HG03469 (cell line): ENCODE measurements at regions not wholly inside any gene's neighbourhood (a gene's known extent, or its start where the extent isn't known, plus 50 kb on each side); places are given as distances from the start of the nearest gene placed in this dataset.
"Not testable (repeated sequence)": the region's sequence is repeated elsewhere in the genome, so short reads cannot be mapped to it uniquely, and the experiment has no call there.

Source experiments
- ATAC-seq: cut with Tn5 transposase; IDR thresholded peaks from one replicate; pipeline ENCODE4 v1.9.1; 2021; ENCODE audit warnings: mild to moderate bottlenecking, moderate library complexity, moderate number of reproducible peaks; ENCODE audit not compliant: unreplicated experiment

DNA sequence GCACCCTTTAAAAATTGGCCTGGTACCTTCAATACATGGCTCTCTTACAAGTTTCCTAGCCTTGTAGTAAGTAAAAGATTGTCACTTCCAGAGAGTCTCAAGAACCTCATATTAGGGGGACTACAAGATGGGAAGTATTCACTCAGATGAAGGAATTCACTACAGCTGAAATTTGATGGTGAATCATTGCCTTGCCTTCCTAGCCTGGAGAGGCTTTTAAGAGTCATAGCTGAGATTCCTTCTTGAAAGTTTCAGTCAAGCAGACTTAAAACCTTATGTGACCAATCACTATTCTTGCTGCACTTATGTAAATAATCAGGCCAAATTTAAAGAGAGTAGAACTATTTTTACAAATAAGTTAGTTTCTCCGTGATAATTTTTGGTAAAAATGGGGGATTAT, 451.6 kb downstream of the TRHDE start:
- ATAC-seq: no peak

DNA sequence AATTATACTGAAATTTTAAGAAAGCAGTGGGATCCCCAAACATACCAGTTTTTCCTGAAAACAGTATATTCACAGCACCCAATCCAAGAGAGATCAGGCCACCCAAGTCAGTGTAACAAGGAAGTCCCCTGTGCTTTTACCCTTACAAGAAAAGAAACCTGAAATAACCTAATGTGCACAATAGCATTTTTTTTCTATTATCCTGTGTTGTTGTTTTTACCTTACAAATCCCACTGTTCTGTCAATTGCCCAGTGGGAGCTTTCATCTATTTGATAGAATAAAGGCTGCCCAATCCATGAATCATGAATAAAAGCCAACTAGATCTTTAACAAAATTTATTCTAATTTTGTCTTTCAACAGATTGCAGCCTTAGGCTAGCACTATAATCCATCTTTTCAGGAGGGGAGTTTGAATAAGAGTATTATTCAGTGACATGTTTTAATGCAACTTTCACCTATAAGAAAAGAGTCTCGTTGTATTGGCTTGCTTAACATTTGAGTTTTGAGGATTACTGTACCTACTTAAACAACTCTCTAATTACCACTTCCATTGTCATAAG, 457.4 kb downstream of the TRHDE start:
- no peak for ATAC-seq

DNA sequence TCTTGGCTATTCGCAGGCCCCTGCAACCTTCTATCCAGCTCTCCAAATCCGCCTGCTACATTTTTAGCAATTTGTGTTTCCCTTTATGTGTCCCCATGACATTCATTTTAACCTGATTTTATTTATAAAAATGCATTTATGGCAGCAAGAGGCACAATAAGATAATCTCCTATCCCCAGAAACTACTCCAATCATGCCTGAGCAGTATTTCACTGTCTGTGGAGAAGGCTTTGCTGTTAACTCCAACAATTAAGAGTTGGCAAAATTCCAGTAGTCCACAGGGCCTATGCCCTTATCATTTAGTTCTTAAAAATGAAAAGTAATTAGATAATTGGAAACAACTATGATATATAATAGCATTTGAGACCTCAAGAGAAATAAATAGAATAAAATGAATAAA, 462.4 kb downstream of the TRHDE start:
- ATAC-seq: no peak

DNA sequence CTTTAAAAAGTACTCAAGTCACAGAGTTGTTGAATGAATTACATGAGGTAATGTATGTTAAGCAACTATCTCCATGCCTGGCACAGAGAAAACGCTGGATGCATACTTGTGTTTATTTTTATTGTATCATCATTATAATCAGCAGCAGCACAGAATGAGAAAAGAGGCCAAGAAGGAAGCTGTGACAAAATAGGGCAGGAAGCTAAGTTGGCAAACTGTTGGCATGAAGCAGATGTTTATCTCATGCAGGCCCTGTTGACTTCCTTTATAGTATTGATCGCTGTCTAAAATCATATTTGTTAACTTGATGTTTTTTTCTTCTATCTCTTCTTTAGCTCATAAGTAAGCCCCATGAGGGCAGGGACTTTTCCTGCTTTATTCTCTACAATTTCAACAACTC, 466.6 kb downstream of the TRHDE start:
- no peak for ATAC-seq

DNA sequence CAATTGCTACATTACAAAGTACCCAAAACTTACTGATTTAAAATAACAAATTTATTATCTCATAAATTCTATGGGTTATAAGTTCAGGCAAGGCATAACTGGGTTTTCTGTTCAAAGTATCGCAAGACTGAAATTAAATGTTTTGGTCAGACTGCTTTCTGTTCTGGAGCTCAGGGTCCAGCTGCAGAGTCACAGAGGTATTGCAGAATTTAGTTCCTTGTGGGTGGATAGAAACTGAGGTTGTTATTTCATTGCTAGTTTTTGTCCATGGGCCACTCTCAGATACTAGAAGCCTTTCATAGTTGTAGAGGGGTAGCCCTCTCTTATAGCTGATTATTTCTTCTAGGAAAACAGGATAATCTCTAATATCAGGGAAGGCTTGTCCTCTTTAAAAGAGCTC, 467.9 kb downstream of the TRHDE start:
- ATAC-seq: no peak

DNA sequence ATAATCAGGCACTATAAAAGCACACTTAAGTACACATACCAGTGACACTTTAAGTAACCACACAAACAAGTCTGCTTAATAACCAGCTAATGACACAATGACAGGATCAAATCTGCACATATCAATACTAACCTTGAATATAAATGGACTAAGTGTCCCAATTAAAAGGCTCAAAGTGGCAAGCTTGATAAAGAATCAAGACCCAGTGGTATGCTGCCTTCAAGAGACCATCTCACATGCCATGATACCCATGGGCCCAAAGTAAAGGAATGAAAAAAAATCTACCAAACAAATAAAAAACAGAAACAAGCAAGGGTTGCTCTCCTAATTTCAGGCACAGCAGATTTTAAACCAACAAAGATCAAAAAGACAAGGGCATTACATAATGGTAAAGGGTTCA, 470.4 kb downstream of the TRHDE start:
- ATAC-seq: no peak

DNA sequence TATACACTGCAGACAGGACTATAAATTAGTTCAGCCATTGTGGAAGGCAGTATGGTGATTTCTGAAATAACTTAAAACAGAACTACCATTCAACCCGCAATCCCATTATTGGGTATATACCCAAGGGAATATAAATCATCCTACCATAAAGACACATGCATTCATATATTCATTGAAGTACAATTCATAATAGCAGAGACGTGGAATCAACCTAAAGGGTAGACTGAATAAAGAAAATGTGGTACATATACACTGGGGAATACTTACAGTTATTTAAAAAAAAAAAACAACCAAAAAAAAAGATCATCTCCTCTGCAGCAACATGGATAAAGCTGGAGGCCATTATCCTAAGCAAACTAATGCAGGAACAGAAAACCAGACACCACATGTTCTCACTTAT, 473.9 kb downstream of the TRHDE start:
- ATAC-seq: no peak

DNA sequence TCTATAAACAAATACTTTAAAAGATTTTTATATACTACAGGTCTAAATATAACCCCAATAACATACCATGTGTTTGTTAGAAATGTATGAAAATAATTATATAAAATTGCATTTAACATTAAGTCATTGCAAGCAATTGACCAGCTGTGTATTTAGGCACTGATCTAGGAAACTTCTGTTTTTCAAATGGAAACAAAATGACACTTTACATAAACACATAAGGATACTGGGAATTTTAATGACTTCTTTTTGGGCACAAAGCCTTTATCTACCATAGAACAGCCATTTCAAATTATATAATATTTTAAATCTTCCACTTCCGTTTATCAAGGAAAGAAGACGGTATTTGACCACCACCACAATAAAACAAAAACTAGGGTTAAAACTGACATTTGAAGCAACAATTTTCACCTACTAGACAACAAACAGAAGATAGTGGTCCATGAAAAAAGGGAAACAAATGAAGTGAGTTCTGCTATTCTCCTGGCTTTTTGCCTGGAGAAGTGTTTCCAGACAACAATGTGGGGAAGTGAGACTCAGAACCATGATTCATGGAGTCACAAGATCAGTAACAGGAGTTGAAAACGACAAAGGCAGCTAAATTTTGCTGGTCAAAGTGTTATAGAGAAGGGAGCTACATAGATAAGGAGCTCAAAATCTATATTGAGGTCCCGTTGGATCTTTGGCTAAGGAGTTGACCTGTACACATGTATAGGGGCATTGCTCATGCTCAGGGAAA, 475.1 kb downstream of the TRHDE start:
- no peak for ATAC-seq

DNA sequence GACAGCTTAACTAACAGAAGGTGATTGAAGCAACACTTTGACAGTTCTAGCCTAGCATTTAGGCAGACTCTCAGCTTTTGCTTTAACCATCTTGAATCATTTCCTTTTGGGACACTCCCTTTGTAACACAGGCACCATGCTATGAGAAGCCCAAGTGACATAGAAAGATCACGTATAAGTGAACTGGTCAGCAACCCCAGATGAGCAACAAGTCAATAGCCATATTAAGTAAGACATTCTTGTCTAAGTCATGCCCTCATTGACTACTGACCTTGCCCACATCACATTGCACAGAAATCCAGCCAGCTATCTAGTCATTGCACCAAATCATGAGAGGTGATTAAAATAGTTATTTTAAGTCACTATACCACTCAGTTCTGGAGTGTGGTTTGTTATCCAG, 476.8 kb downstream of the TRHDE start:
- no peak for ATAC-seq

DNA sequence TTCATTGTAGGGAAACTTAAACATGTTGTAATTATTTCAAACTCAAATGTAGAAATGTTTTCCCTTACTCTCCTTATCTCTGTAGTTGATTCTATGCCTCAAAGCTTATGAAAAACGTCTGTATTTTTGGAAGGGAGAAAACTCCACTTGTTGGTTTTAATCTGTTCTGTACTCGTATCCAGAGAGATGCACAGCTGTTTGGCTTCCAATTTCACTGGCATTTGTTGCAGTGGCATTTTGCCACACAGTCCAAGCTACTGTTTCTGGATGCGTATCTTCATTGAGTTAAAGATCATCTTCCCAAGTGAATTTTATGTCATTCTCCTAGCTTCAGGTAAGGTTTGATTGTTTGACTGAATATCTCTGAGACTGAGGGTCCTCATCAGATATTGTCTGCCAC, 481.4 kb downstream of the TRHDE start:
- ATAC-seq: no peak

DNA sequence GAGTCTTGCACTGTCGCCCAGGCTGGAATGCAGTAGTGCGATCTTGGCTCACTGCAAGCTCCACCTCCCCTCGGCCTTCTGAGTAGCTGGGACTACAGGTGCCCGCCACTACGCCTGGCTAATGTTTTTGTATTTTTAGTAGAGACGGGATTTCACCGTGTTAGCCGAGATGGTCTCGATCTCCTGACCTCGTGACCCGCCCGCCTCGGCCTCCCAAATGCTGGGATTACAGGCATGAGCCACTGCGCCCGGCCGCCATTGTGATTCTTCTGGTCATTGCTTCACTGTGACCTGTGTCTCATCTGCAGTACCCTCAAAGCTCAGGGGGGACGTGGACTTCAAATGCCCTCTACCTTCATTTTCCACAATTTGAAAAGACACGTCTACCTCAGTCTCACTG, 481.9 kb downstream of the TRHDE start:
- ATAC-seq: not testable (repeated sequence)

DNA sequence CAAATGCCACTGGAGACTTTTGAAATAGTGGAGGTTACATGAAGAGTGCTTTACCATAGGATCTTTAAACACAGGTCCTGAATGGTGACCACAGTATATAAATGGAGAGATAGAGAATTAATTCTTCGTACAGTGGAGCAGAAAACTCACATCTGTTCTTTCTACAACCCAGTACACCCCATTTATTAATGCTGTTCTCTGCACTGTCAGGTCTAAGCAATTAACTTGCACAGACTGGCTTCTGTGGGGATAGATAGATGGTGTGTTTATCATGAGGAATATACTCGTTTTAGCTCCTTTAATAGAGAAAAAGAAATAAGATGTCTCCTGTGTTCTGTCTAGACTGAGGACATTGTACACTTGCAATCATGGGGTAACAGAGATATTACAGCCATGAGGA, 494.3 kb downstream of the TRHDE start:
- ATAC-seq: no peak

DNA sequence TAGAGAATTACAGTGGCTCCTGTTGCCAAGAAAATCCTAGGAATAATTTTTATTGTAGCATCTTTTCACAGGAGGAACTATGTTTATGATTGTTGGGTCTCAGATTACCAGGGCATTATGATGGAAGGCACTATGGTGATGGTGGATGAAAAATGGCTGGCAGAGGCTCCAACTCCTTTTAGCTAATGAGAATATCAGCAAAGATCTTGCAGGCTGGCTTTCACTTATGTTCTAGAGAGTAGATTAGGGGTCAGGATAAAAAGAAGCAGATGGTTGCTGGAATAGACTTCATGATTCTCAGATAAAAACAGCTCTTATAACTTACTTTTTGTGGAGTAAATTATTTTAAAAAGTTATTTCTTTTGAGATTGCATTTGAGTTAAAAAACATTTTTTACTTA, 501.9 kb downstream of the TRHDE start:
- ATAC-seq: no peak

DNA sequence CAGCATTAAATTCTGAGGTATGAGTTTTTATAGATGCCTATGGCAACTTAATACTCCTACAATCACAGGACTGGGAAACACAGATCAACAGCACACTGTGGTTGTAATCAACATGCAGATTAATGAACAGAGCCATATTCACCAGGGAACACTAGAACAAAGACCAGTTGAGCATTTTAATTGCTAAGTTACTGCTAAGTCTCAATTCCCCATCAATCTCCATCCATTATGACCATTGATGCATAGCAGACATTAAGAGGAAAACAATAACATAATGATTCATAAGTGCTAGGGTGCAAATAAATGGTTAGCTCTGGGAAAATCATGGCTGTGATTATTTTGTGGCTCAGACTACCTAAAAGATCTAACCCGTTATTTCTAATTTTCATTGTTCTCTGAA, 505.6 kb downstream of the TRHDE start:
- ATAC-seq: no peak

DNA sequence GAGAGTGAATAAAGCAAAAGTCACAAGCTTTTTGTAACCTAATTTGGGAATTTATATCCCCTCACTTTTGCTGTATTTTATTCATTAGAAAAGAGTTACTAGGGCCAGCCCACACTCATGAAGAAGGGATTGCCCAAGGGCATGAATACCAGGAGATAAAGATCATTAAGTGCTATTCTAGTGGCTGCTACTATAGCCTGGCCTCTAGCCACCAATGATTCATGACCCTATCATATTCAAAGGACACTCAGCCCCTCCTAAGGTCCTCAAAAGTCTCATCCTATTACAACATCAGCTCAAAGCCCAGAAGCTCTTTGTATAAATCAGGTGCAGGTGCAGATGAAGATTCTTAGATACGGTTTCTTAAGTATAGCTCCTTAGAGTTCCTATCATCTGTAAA, 518.1 kb downstream of the TRHDE start:
- no peak for ATAC-seq

DNA sequence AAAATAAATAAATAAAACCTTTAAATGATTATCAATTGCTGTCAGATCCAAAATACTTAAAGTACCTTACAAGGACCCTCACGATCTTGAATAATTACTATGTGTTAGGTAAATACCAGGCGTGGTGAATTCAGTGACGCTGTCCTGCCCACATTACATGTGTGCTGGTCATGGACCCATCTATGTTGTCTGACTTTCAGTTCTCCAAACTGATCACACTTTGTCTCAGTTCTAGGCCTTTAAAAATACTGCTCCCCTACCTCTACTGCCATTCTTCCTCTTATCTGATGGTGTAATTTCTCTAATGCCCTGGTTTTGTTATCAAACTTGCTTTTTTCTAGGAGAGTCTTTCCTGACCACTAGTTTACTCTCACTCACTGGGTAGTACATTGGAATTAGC, 520.7 kb downstream of the TRHDE start:
- ATAC-seq: no peak

DNA sequence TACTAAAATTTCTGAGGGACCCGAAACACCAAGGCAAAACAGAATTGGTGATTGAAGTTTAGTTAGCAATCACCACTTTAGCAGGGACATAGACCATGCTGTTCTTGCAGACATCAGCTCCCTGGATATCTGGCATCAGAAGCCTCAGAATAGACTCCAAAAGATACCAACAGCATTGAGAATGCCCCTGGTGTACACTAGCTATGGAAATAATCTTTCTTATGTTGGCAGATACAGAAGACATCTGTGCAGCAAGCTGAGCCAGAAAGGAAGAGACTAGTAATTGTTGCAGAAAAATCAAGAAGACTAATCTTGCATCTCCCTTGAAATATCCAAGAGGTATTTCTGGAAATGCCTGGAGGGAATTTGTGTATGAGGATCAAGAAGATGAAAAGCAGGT, 521.6 kb downstream of the TRHDE start:
- no peak for ATAC-seq

DNA sequence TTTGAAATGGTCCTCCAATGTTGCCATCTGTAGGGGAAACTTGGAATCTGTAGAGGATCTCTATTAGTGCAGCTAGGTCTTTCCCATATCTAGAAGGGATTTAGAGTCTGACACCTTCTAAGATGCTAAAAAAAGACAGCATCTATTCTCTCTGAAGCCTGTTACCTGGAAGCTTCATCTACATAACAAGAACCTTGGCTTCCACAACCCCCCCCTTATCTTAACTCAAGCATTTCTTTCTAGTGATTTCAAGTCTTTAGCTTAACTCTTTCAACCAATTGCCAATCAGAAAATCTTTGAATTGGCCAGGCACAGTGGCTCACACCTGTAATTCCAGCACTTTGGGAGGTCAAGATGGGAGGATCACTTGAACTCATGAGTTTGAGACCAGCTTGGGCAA, 543.3 kb downstream of the TRHDE start:
- ATAC-seq: no peak

DNA sequence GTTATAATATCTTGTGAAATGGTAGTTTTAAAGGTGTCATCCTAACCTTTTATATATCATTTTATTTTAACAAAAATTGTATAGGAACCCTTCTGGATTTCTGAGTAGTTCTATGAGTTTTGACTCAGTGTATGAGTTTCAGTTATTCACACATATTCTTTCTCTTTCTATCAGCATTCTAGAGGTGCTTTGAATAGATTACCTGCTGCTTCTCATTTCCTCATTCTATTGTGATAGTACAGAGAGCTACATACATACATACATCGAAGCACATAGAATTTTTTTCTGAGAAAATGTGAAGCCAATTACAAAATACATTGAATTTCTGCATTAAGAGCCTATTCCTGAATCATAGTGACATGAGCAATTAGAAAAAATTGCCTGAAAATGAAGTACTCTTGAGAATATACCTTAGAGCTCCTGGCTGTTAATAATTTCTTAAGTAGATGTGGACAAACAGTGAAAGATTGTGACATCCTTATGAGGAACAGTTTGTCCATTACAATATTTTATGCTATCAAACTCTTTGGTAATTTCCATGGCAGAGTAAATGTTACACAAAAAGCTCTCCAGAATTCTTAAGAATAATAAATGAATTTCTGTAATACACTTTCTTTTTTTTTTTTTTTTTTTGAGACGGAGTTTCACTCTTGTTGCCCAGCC, 556.6 kb downstream of the TRHDE start:
- no peak for ATAC-seq

DNA sequence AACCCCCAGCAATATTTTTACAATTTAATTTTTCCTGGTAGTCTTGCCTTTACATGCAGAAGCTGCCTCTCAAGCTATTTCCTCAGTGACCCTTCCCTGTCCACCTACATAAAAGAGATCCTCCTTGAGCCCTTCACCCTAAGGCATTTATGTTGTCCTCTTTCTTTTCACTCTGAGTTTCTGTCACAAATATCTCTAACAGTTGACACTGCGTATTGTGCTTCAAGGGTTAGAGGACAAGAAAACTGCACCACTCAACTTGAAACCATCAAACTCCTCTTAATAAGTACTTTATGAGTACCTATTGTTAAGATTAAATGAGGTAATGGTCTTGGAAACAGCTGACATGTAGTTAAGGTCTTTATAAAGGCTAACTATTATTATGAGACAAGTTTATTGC, 557.7 kb downstream of the TRHDE start:
- ATAC-seq: no peak

DNA sequence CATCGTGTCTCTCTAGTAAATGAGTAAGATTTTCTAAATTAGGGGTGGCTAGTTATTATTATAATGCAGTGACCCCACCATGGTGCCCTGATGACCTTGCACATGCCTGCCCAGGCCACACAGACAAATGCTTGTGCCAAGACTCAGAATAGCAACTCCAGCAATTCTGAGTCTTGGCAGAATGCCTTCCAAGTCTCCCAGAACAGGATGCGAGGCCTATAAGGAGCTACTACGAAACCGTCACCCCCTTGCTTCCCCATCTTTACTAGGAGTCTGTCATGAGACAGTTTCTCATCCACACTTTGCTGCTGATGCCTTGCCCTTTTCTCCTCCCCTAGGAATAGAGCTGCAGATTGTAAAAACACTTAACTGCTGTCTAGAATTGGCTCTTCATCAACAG, 559.9 kb downstream of the TRHDE start:
- ATAC-seq: no peak

DNA sequence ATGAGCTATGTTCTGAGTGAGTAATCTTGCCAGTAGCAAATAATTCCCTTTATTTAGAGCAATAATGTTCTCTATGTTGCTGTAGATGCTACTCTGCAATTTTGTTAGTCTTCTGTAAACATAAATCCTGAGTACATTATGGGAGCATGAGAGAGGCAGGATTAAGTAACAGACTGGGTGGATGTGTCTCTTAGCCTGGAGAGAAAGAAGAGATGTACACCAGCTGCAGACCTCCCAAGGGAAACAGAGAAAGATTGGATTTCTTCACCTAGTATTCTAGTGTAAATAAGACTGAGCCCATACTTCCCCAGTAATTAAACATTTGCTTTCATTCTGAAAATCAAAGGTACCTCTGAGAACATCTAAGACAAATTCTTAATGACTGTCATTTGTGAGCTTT, 564.0 kb downstream of the TRHDE start:
- ATAC-seq: no peak

DNA sequence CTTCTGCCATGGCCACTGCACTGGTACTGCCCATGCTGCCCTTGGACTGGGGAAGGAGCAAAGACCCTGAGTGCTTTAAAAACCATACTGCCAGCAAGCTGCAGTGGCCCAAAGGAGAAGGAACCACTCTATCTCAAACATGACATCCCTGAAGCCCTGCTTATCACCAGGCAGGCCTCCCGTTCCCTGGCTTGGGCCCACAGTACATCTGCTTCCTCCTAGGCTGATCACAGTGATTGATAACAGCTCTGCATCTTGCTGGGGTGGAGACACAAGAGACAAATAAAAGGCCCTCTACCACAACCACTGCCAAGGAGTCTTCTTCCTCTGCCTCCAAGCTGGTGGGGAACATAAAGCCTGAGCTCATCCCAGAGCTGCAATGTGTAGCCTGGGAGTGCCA, 567.5 kb downstream of the TRHDE start:
- ATAC-seq: no peak
